NCI-H82 (cell line): ENCODE measurements at regions not wholly inside any gene's neighbourhood (a gene's known extent, or its start where the extent isn't known, plus 50 kb on each side); places are given as distances from the start of the nearest gene placed in this dataset.
"Not testable (repeated sequence)": the region's sequence is repeated elsewhere in the genome, so short reads cannot be mapped to it uniquely, and the experiment has no call there.

Experiments
- DNase-seq: peaks from one replicate; lab custom pipeline; 2025; lab: John Stamatoyannopoulos, UW

DNA sequence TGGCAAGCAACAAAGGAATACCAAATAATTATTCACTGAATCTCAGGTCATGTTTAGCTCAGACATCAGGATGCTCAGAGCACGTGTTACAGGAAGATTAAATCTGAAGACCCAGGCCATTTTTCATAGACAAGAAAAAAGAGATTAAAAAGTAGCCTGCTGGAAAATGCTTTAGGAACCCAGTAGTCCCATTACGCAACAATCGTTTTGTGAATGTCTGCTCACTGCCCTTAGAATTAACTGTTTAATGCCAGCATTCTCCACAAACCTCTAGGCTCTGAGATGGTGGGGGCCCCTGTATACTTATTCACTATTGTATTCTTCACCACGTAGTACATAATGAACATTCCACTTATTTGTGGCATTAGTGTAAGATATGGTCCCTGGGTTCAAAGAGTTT, 154.6 kb upstream of the NYAP2 start:
- DNase-seq, result no peak

DNA sequence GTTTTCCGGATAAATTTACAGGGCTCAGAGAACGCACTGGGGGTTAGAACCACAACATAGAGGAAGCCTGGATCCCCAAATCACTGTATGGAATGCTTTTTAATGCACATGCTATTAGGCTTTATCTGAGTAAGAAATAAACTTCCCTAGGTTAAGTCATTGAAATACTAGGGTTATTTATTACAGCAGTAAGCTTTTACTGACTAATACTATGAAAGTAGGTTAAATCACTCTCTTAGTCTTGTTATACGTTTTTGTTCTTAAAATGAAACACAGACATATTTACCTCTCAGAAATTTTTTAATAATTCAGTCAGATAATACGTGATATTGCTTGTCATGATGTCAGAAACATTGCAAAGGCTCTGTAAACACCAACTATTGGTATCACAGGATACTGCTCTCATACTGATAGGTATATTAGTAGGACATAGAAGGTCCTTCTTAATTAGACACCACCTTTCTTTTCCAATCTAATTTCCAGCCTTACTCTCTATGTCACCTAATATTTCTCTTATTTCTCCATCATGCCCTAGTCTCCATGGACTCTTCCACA, 162.7 kb upstream of the NYAP2 start:
- no peak for DNase-seq

DNA sequence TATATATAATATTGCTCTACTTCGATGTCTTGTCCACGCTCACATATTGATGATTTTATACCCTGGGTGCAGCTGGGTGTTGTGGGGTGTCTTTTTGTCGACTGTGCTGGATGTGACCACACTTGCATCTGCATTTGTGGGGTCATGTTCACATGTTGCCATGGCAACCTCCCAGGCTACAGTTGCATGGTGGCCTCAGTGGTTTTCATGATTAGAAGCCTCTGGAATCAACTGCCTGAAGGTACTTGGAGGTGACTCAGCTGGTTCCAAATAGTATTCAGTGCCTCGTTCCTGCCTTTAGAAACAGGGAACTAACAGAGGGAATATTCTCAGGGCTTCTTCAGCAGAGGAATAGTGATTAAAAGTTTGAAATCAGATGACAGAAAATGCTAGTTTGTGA, 166.3 kb upstream of the NYAP2 start:
- DNase-seq, result no peak

DNA sequence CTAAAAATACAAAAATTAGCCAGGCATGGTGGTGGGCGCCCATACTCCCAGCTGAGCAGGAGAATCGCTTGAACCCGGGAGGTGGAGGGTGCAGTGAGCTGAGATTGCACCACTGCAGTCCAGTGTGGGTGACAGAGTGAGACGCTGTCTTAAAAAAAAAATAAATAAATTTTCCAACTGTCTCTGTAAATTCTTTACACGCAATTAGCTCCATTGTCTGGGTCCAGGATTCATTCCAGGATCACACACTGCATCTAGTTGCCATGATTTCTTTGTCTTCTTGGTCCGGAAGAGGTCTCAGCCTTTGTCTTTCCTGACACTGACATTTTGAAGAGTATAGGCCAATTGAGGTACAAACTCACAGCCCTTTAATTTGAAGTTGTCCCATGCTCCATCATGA, 167.6 kb upstream of the NYAP2 start:
- DNase-seq, result no peak

DNA sequence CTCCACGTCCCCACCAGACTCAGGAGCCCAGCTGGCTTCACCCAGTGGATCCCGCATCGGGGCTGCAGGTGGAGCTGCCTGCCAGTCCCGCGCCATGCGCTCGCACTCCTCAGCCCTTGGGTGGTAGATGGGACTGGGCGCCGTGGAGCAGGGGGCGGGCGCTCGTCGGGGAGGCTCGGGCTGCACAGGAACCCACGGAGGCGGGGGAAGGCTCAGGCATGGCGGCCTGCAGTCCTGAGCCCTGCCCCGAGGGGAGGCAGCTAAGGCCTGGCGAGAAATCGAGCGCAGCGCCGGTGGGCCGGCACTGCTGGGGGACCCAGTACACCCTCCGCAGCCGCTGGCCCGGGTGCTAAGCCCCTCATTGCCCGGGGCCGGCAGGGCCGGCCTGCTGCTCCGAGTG, 170.2 kb upstream of the NYAP2 start:
- DNase-seq, result not testable (repeated sequence)

DNA sequence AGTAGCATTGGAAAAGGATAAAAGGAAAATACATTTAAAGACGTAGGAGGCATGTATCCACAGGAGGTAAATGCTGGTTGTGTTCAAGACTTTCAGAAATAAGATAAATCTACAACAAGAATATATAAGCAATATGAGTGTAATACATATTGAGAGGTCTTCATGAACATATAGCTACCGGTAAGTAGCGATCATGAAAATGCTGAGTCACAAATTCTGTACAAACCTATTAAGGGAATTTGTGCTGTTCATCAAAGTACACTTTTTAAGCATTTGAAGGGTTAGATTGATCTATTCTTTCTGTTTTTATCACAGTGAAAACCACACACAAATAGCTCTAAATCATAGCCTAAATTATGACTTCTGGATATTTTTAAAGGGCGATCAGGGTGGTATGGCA, 173.1 kb upstream of the NYAP2 start:
- no peak for DNase-seq

DNA sequence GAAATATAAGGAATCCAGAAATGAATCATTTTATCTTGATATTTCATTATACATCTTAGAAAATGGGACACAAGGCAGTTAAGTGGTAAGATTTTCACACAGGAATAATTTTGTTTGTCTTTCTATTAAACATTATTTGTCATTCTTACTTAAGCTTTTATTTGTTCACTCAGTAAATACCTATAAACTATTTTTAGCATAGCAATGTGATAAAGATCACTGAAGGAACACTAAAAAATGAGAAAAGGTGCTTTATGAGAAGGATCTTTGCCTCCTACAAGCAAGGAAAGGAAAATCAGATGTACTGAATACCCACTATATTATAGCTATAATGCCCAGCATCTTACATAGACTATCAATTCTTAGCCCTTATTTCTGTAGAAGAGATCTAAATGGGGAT, 176.2 kb upstream of the NYAP2 start:
- DNase-seq, result no peak

DNA sequence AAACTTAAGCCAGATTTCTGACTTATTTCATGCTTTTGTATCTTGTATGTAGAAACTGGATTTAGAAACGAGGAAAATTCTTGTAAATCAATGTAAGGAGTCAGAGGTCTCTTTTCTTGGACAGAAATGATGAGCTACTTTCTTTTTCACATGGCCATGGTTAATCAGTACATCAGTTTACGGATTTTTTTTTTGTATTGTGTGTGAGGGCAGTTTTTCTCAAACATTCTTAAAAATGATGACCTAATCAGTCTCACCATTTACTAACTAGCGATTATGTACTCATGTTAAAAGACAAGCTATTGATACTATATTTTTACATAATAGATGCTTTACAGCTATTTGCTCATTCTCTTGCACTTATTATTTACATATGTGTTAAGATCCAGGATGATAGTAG, 165.2 kb upstream of the DOCK10 start:
- no peak for DNase-seq

DNA sequence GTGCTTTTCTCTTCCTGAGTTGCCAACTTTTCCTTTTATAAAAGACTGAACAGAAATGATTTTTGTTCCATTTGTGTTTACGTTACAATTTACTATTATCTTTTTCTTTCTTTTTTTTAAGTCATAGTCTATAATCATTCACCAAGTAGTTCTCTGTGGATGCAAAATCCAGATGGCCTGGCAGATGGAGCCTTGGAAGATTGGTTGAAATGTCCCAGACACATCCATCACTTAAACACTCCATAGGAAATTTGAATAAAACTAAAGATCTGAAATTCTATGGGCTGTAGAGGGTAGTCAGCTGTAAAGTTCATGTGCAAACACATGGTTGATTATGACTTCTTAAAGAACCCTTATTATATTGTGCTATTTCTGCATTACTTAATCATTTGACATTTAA, 164.8 kb upstream of the DOCK10 start:
- DNase-seq, result peak; percentile 69

DNA sequence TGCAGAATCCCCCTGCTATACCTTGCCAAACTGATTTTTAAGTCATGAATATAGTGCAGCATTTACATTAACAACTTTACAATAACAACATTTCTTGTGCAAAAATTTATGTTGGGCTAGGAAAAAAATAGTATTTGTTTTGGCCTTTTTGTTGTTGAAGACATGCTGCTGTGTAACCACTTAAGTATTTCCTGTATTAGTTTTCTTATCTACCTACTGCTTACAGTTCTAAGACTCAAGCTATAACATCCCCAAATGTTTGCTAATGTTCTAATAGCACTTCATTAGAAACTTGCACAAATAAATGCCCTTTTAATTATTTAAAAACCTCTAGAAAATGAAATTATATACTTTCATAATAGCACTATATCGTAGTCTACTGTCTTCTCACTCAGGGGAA, 154.3 kb upstream of the DOCK10 start:
- no peak for DNase-seq

DNA sequence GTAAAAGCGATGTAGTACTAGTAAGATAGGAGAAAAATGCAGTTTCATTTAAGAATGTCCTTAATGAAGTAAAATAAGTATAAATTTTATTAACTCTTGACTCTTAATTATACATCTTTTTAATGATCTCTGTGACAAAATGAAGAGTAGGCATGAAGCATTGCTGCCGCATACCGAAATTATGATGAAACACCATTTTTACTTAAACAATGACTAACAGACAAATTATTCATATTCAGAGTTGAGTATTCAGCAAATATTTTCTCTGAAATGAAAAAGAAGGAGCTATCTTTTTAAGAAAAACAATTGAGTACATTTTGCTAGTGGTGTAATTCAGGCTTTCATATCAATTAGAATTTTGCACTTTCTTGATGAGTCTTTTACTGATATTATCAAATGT, 150.6 kb upstream of the DOCK10 start:
- DNase-seq, result no peak

DNA sequence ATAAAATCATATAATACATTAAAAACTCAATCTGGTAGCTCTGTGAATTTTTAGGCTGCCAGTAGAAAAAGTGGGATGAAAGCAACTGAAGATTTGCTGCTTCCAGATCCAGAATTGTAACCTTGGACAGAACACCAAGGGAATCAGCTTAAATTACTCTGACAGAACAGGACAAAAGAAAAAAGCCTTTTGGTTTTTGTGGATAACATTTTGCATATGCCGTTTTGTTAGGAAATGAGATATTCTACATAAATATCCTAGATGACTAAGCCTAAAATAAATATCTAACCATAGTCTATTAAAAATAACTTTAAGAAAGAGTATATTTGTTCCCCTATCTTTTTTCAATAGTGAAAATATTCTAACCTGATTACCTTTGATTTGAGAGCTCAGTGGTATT, 148.7 kb upstream of the DOCK10 start:
- DNase-seq, result no peak

DNA sequence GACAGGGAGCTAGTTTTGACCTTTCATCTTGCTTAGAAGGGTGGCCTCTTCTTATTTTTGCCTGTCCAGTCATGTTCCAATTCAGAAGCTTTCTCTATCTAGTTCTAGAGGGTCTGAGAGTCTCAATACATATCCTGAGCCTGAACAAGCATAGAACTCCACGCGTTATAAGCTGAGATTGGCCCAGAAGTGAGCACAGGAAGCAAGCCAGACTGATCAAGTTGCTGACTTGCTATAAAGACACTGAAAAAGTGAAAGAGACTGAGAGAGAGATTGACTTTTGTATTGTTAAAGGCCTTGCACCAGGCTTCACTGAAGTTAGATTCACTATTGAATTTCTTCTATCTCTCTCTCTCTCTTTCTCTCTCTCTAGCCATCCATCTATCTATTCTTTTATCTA, 142.7 kb upstream of the DOCK10 start:
- no peak for DNase-seq

DNA sequence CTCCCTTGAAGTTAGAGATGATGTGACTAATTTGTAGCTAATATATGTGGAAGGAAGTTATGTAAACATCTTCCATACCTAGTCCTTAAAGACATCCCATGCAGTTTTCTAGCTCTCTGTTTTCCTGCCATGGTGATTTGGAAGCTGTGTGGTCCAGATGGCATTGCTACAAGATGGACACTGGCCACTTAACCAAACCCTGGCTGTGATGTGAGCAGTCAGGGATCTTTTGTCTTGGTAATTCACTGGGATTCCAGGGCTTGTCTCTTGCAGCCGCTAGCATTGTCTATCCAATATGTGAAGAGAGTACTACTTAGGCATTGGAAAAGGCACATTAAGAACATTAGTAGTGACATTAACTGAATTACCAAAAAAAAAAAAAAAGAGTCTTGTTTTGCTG, 139.9 kb upstream of the DOCK10 start:
- DNase-seq, result no peak

DNA sequence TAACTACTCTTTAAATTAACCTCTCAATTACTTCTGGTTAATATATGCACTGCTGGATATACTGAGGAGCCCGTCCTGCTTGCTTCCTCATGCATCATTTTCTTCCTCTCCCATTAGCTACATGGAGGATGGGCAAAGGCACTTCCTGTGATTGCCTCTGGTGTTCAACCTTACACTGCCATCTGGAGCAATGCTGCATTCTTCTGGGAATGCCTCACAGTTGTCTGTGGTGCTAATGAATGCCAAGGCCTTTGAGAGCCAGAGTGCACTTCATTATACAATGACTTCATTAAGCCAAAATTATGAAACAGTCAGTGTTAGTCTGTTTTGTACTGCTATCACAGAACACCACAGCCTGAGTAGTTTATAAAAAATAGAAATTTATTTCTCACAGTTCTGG, 134.8 kb upstream of the DOCK10 start:
- no peak for DNase-seq

DNA sequence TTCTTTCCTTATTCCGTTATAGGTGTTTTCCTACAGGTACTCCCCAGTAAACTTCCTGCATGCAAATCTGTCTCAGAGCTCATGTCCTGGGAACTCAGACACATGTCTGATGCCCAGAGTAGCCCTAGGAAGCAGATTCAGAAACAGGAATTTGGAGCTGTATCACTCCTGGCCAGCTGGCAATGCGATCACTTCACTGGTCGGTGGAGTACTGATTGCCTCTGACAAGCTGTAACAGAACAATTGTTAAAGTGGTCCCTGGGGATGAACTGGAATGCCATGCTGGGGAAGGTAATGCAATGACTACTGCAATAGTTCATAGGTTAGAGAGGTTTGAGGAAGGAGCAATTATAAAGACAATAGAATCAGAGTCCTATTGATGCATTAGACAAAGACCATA, 131.6 kb upstream of the DOCK10 start:
- DNase-seq, result no peak

DNA sequence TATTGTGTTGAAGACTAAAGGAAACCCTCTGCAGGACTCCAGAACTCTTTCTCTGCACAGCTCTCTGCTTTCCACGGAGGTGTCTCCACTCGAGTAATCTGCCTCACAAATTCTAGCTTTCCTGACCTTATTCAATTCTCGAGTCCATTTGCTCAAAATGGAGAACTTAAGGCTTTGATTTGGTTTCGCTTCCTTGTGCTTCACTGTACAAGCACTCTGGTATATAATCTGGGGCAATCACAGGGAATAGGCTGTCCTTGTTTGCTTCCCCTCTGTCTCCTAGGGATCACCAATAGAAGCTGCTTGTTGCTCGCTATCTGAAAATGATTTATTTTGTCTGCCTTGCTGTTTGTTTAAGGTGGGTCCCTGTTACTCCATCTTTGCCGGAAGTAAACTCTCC, 129.1 kb upstream of the DOCK10 start:
- no peak for DNase-seq

DNA sequence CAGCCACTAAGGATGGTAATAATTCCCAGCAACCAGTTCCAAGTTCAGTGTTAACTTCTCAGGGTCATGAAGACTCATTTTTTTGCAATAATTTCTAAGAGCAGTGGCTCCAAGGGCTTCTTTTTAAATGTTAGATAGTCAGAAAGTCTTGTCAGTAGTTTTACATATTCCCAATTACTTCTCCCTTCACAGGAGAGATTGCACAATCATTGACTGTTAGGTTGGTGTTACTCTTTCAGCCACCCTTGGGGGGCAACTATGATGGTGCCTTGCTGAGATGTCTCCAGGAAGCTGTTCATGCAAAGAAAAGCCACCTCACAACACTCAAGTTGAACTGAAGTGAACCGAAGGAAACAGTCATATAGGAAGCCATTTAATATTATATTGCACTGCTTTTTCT, 127.9 kb upstream of the DOCK10 start:
- no peak for DNase-seq

DNA sequence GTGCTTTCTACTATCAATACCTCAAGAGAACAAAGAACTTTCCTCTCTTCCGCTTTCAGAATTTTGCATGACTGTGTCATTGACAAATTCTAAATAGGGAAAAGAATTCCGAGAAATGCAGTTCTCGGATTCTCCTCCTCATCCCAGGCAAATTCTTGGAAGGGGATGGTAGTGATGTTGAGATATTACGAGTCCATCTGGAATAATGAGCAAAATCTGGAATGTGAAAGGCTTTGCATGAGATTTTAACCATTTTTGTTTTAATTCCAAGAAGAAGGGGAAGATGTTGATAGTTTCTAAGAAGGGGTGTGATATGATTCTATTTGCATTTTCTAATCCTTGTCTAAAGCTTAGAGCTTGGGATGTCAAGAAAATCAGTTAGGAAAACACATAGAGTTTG, 127.1 kb upstream of the DOCK10 start:
- no peak for DNase-seq

DNA sequence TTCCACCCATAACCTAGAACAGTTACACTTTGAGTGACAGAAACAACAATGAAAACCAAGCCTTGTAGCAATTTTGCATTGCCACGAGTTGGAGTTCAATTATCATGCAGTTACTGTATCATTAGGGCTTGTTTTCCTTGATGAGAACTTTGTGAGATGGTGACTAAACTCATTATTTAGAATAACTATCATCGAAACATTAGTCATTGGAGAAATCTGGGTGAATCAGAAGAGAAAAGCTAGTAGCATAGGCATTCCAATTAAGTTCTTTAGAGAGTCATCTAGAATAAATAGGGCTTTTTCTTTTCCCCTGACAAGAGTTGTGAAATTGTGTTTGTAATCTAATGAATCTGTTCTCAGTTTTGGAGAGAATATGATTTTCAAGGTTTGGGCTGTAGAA, 122.8 kb upstream of the DOCK10 start:
- no peak for DNase-seq

DNA sequence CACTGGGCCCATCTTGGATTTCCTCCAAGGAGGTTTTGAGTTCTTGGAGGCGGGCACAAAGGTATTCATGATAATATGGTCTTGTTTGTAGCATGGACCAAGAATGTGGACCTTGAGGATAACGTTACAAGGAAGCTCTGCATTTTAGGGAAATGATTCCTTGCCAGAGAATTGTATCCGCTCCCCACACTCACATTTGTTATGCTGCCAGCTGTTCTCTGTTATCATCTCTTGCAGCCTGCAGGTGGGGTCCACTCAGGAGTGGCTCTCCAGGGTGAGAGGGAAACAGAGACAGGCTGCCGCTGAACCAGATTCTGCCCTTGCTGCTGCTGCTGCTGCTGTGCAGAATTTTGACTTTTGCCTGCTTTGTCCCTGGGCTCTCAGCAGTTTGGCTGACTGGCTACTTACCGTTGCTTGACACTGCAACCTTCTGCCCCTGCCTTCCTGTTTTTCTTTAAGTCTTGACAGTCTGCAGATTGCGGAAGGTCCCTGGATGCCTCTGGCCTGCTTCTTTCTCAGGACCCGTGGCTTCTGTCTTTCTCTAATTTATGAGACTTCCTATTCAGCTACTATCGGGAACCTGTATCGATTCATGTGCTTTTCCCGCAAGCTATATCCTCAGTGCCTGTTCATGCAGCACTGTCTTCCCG, 122.3 kb upstream of the DOCK10 start:
- DNase-seq, result no peak

DNA sequence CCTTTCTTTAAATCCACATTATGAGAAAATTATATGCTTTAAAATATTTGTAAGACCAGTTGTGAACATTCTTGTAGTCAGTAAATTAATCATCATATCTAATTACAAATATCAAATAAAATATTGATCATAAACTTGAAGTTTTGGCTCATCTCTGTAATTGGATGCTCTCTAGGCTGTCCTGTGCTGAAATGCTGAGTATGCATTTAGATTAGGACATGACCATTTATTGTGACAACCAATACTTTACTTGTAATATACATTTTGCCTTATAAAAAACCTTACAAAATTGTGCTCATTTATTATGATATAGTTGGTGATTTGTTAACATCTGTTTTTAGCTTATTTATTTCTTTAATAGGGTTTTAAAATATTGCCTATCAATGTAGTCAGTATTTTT, 116.1 kb upstream of the DOCK10 start:
- DNase-seq, result no peak

DNA sequence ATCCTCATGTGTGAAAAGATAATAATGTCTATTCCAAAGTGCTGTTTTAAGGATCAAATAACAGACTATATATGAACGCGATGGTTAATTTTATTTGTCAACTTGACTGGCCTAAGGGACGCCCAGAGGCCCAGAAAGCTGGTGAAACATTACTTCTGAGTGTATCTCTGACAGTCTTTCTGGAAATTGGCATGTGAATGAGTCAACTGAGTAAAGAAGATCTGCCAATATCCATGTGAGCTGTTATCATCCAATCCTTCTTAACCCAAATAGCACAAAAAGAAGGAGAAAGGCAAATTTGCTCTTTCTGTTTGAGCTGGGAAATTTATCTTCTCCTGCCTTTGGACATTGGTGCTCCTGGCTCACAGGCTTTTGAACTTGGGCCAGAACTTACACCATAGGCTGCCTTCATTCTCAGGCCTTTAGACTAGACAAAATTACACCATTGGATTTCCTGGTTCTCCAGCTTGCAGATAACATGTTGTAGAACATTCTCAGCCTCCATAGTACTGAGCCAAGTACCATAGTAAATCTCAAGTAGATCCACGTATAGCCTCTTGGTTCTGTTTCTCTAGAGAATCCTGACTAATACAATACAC, 114.7 kb upstream of the DOCK10 start:
- DNase-seq, result no peak

DNA sequence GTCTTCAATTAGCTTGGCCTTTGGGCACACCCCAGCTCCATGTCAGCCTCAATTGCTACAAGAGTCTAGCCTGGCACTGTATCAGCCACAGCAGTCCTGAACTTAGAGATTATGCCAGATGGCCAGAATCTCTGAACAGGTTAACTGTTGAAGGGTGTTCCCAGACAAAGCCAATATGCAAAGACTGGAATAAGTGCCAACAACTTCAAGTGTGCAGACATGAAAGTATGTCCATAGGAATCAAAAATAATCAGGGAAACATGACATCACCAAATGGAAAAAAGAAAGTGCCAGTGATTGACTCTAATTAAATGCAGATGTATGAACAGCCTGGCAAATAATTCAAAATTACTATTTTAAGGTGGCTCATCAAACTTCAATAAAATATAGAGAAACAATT, 98.5 kb upstream of the DOCK10 start:
- no peak for DNase-seq
